ENCODE measurements at regions not wholly inside any gene's neighbourhood (a gene's known extent, or its start where the extent isn't known, plus 50 kb on each side); places are given as distances from the start of the nearest gene placed in this dataset.
"Not testable (repeated sequence)": the region's sequence is repeated elsewhere in the genome, so short reads cannot be mapped to it uniquely, and the experiment has no call there.

DNA sequence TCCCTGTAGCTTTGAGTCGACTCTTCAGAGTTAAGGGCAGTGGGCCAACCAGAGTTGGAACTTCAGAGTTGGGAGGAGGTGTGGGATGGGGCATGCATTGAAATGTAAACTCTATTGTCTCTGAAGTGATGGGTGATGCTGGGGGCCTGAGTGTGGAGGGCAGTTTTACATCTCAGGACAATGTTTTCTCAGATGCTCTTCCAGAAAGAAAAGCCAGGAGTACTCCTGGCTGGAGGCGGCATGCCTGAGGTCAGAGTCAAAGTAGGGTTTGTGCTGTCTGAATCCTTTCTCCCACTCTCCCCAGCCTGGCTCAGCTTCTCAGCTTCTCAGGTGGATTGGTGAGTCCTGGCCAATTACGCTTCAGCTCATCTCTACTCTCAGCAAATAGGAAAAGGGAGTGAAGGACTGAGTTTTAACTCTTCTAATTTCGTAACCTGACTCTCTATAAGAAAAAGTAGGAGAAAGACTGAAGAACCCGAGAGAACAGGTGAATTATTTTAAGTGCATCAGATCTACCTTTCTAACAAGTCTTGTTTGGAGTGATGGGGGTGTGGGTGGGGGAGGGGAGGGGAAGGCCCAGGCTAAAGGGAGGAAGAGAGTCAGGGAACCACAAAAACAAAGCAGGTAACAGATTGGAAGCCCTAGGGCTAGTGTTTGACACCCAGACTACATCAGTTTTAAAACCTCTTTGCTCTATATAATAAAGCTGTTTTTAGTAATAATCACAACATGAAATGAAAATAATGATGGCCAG is 107.5 kb upstream of the PELI1 start:
- no peak for DNase-seq

GRCh38 chr2:64252251-64252978 is 108.2 kb upstream of the PELI1 start:
- not testable (repeated sequence) for DNase-seq

DNA sequence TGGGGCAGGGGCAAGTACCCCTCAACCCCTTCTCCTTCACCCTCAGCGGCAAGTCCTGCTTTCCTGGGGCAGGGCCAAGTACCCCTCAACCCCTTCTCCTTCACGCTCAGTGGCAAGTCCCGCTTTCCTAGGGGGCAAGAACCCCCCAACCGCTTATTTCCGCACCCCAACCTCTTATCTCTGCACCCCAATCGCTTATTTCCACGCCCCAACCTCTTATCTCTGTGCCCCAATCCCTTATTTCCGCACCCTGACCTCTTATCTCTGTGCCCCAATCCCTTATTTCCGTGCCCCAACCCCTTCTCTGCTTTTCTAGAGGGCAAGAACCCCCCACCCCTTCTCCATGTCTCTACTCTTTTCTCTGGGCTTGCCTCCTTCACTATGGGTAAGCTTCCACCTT is 109.2 kb upstream of the PELI1 start:
- not testable (repeated sequence) for DNase-seq

DNA sequence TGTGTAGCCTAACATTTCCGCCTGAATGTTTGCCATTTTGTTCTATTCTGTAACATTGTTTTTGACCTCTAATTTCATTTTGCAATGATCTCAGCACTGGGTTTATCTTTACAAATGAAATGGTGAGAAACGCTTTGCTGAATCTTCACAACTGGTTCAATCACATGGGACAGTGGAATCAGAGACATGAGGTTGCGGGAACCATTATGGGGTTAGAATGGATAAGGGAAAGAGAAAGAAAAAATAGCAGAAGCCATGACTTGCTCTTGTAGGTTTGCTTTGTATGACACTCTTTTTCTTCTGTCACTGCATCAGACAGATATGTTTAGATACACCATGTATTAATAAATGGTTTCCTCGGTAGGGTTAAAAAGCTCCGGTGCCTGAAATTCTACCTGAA is 114.3 kb upstream of the PELI1 start:
- DNase-seq, result no peak

DNA sequence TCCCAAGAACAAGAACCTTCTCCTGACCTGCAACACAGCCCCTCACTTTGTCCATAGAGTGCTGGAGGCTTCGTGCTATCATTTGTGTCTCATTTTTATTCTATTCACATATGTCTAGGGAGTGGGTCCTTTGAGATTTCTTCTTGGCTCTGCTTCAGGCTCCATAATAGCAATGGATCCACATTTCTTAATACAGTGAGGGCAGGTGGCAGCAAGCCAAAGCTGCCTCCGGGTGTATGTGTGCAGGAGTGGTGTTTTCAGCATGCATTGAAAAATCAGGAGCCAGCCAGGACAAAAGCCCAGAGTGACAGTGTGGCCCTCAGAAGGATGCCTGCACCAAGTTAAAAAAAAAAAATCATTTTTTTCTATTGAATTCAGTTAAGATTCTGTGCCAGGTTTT is 115.1 kb upstream of the PELI1 start:
- DNase-seq, result no peak

GRCh38 chr2:64260093-64260803 is 116.0 kb upstream of the PELI1 start:
- no peak for DNase-seq

DNA sequence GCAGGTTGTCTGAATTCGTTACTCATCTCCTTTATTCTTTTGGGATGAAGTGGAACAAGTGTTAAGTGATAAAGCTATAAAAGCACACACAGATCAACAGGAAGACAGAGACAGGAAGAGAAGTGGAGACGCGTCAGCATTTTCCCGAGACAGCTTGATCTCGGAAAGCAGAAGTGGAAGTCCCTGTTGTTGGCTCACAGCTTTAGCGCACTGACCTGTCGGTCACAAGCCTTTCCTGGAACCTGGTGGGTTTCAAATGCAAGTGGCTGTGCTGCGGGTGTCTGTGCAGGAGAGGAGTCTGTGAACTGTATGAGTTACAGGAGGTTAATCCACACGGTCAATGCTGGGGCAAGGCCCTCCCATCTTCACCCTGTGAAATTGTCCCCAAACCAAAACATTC is 116.6 kb upstream of the PELI1 start:
- no peak for DNase-seq

GRCh38 chr2:64262071-64262470 is 117.9 kb upstream of the PELI1 start:
- DNase-seq, result no peak

GRCh38 chr2:64262816-64263215 is 118.6 kb upstream of the PELI1 start:
- no peak for DNase-seq

GRCh38 chr2:64263315-64263714 is 119.1 kb upstream of the PELI1 start:
- DNase-seq, result no peak

- DNase-seq, result no peak
These were observed 123.5 kb upstream of the PELI1 start for GRCh38 chr2:64267699-64268098.

DNA sequence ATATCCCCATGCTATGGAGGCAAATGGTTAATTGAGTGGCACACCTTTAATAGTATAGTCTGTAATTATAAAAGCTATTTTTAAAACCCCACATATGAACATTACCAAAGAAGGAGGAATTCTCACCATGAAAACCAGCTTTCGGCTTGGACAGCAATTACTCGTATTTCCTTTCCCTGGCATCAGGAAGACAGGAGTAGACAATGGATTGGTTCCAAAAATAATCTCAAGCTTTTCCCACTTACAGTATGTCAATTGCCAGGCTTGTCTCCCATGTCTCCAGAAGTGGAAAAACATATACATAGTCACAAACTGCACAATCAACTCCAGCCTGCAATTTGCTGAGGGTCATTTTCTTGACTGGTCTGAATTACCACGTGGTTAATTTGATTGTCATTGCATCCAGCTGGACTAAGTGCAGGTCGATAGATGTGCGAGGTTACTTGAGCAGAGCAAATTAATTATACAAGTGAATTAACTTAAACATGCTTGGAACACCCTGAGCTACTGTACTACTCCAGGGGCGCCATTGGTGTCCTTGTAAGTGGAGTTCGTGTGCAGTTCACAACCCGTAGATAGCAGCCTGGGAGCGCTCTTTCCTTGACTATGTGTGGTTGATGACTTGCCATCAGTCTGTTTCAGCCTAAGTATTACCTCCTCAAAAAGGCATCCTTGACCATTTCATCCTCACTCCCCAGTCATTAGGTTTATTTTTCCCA is 124.3 kb upstream of the PELI1 start:
- no peak for DNase-seq

DNA sequence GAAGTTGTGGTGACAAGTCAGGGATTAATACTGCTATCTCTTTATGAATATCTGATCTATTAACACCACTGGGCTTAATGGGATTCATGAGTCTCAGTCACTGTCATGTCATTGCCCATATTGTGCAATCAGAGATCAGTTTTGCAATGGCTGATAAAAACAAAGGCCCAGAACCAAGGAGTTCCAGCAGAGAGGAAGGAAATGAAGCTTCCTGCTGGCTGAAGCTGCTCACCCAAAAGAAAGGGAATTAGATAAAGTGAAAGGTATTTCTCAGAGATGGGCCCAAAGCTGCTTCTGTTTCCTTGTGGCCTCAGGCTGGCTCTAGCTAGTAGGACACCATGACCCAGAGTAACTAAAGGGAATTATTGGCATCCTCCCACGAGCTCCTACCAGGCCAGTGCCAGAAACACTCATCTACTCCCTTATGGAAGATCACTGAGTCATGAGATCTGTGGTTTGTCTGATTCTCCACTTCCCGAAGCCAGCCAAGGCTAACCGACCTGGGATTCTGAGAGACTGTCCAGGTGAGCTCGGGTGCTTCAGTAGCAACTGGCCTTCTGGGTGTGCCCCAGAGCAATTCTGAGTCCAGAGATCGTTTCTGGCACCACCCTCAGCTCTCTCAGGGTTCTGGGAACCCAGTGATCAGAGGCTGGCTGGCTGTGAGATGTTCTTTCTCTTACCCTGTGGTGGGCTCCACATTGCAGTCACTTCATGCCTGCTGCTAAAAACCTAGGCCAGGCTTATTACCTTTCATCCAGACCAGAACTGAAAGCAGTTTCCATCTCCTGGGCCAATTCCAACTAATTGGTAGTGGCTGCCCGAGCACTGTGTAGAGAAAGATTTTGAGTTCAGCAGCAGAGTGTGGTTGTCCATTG is 129.5 kb upstream of the PELI1 start:
- no peak for DNase-seq

DNA sequence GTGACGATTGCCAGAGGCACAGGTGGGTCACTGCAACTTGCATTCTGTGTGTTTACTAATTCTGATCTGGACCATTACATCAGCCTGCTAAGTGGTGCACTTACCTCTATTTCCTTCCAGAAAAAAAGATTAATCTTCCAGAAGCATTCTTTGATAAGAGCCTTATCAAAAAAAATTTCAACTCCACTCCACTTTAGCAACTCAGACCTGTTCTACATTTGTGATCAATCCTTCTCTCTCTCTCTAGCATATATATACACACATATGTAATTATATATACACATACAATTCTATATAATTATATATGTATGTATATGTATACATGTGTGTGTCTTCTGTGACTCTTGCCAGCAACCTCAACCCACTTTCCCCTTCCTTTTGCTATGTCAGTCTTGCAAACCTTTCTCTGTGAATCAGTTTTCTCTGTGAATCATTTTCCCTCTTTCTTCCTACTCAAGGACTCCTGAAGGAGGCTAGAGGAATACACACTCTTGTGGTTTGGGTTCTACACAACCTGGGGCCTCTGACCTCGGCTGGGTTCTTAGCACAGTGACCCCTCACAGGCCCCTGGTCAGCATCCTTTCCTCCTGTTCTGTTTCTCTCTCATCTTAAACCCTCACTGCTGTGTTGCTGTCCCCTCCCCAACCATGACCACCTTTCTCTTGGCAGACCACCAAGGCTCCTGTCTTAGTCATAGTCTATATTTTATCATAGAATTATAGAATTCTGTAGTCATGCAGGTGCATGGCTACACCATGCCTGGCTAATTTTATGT is 130.4 kb upstream of the PELI1 start:
- no peak for DNase-seq

GRCh38 chr2:64275174-64275466 is 130.9 kb upstream of the PELI1 start:
- DNase-seq, result no peak

DNA sequence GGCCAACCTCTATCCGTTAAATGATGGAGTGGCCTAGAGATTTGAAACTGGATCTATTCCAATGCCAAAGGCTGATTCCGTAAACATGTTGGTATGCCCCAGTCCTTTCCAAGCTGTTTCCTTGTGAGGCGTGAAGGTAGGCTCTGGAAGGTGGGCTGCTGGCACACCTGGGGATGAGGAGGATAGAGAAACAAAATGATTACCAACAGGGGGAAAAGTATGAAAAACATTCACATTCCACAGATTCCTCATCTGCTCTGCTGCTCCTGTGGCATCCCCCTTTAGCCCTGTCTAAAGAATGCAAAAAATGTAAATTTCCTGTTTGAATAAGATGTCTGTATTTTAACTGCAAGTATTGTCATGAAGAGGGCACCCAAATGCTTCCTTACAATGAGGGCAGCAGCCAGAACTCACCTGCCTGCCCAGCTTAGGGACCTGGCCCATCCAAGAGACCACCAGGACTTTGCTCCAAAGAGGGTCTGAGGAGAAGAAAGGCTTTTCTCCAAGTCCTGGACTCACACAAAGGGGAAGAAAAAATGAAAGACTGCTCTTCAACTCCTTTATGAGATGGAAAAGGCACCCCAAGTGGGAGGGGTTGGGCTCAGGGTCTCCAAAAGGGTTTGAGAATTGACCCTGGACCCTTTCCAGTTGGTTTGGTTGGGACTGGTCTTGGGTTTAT is 132.3 kb upstream of the PELI1 start:
- DNase-seq, result no peak

DNA sequence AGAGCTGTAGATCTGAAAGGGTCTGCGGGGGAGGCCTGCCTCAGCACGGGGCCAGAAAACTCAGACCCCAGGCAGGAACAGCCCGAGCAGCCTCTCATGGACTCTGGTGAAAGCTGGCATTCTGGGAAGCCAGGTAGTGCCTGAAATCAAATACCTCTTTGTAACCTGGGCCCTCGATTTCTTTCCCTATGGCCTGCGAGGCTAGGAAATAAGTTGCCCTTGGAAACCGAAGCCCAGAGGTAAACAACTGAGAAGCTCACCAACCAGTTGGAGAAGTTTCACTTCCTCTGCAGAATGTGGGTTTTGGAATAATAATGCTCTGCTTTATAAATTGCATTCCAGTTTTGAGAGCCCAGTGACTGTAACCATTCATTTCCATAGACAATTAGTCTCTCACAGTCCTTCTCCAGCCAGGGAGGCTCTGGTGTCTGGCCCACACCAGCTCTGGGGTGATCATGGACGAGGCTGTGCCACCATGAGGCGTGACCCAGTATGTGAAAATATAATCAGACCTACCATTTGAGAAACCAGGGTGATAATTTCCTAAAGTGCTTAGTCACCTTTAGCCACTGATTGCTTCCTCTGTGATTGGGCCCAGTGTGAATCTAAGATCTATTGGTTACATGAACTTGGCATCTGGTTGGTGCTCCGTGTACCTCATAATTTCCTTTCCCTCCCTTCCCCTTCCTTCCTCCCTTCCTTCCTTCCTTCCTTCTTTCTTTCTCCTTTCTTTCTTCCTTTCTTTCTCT is 133.1 kb upstream of the PELI1 start:
- DNase-seq, result no peak

- not testable (repeated sequence) for DNase-seq
These were observed 136.6 kb upstream of the PELI1 start for GRCh38 chr2:64280812-64281211.

DNA sequence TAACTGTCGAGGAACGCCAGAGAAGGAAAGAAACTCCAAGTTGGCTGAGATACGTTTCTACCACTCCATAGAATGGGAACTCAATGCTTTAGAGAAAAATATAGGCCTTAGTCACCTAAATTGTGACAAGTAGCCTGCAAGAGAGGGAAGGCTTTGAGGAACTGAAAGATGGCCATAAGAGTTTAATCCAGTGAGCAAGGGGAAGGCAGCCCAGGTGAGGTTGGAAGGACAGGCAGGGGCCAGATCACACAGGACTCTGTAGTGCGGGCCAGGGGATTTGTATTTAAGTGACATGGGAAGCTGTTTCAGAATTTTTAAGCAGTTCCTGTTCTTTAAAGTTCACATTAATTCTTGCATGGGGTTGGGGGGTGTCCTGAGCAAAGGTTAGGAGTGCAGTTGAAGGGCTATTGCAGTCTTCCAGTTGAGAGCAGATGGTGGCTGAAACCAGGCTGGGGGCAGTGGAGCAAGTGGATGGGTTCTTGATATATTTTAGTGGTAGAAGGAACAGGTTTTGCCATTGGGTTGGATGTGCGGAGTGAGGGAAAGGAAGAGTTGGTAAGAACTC is 138.9 kb upstream of the PELI1 start:
- no peak for DNase-seq
